ENCODE measurements at regions not wholly inside any gene's neighbourhood (a gene's known extent, or its start where the extent isn't known, plus 50 kb on each side); places are given as distances from the start of the nearest gene placed in this dataset.

- TF ChIP-seq POLR2AphosphoS5 (IDR thresholded peaks at IDR 0.05) (no peak), CTCF (IDR thresholded peaks at IDR 0.05) (no peak), POLR2A (IDR thresholded peaks at IDR 0.05) (no peak)
These were observed 109.8 kb downstream of the PHLDA1 start for GRCh38 chr12:75921622-75922289.

Measured in breast epithelium (tissue), 3 donors.